HEK293 (cell line): ENCODE measurements at regions not wholly inside any gene's neighbourhood (a gene's known extent, or its start where the extent isn't known, plus 50 kb on each side); places are given as distances from the start of the nearest gene placed in this dataset.

ENCODE experiments used
- CTCF ChIA-PET: fragments of 350-600 bp; formaldehyde crosslinking; extraction: SDS; loops from one replicate; lab custom pipeline; 2021; ENCODE audit warnings: antibody characterized with exemption; lab: Yijun Ruan, JAX
- POLR2A ChIA-PET: fragments of 300-600 bp; formaldehyde crosslinking; extraction: SDS; loops from one replicate; lab custom pipeline; 2020; ENCODE audit warnings: antibody characterized with exemption, inconsistent platforms; lab: Yijun Ruan, JAX
- H3K27ac ChIP-seq: fragments of 200-500 bp; sonication (Bioruptor generic); 2 replicates; pipeline ENCODE4 v1.5.1; 2014; ENCODE audit warnings: low read depth, low read length, control low read depth, inconsistent platforms; ENCODE audit errors: extremely low read depth
- H3K36me3 ChIP-seq, 2 experiments: fragments of 200-500 bp in 1 of 2; sonication (Bioruptor generic) in 1 of 2; 1 replicate in 1 of 2; 2 replicates in 1 of 2; pipeline ENCODE4 v1.5.1; 2014 to 2017; ENCODE audit warnings: inconsistent platforms in 2 of 2, low read length in 2 of 2; ENCODE audit not compliant: control insufficient read depth in 2 of 2, insufficient read depth in 1 of 2
- H3K4me1 ChIP-seq: fragments of 200-500 bp; sonication (Bioruptor generic); 2 replicates; pipeline ENCODE4 v1.5.1; 2014; ENCODE audit warnings: mild to moderate bottlenecking, low read length, inconsistent platforms; ENCODE audit not compliant: control insufficient read depth, insufficient read depth
- H3K4me3 ChIP-seq: 2 replicates; pipeline ENCODE4 v1.5.1; 2011; ENCODE audit warnings: low read depth, mild to moderate bottlenecking, control low read depth, low read length, moderate library complexity
- H3K9me3 ChIP-seq: fragments of 200-500 bp; sonication (Bioruptor generic); 2 replicates; pipeline ENCODE4 v1.5.1; 2014; ENCODE audit warnings: low read depth, low read length, inconsistent platforms; ENCODE audit not compliant: control insufficient read depth, insufficient read depth
- EGR2 ChIP-seq: fragments of 450-650 bp; formaldehyde crosslinking; IDR thresholded peaks from 2 replicates; pipeline ENCODE4 v1.5.1; 2016; ENCODE audit warnings: low read depth, missing biosample characterization, missing genetic modification characterization
- MZF1 ChIP-seq: fragments of 450-650 bp; formaldehyde crosslinking; IDR thresholded peaks from 2 replicates; pipeline ENCODE4 v1.5.1; 2017; ENCODE audit warnings: missing biosample characterization, missing genetic modification characterization, borderline replicate concordance
- SETDB1 ChIP-seq: IDR thresholded peaks from one replicate; pipeline ENCODE4 v1.6.1; 2017; ENCODE audit warnings: mild to moderate bottlenecking, low read length, moderate library complexity, mixed read lengths; ENCODE audit not compliant: insufficient read length
- ZBTB1 ChIP-seq: fragments of 450-650 bp; formaldehyde crosslinking; IDR thresholded peaks from 2 replicates; pipeline ENCODE4 v1.5.1; 2016; ENCODE audit warnings: missing biosample characterization, missing genetic modification characterization
- ZEB2 ChIP-seq: fragments of 450-650 bp; formaldehyde crosslinking; IDR thresholded peaks from 2 replicates; pipeline ENCODE4 v1.5.1; 2016; ENCODE audit warnings: missing biosample characterization, missing genetic modification characterization
- ZNF133 ChIP-seq: fragments of 450-650 bp; formaldehyde crosslinking; IDR thresholded peaks from 2 replicates; pipeline ENCODE4 v1.5.1; 2016; ENCODE audit warnings: missing biosample characterization, missing genetic modification characterization
- ZNF157 ChIP-seq: fragments of 450-650 bp; formaldehyde crosslinking; IDR thresholded peaks from 2 replicates; pipeline ENCODE4 v1.5.1; 2016; ENCODE audit warnings: missing biosample characterization, missing genetic modification characterization
- ZNF175 ChIP-seq: fragments of 450-650 bp; formaldehyde crosslinking; IDR thresholded peaks from 2 replicates; pipeline ENCODE4 v1.5.1; 2016; ENCODE audit warnings: missing biosample characterization, missing genetic modification characterization
- ZNF266 ChIP-seq: fragments of 450-650 bp; formaldehyde crosslinking; IDR thresholded peaks from 2 replicates; pipeline ENCODE4 v1.5.1; 2016; ENCODE audit warnings: missing biosample characterization, missing genetic modification characterization, low read depth
- ZNF311 ChIP-seq: fragments of 450-650 bp; formaldehyde crosslinking; IDR thresholded peaks from 2 replicates; pipeline ENCODE4 v1.5.1; 2017; ENCODE audit warnings: missing biosample characterization, missing genetic modification characterization, borderline replicate concordance
- ZNF37A ChIP-seq: fragments of 450-650 bp; IDR thresholded peaks from 2 replicates; pipeline ENCODE4 v1.5.1; 2018; ENCODE audit warnings: missing biosample characterization, missing genetic modification characterization
- ZNF560 ChIP-seq: fragments of 450-650 bp; formaldehyde crosslinking; IDR thresholded peaks from 2 replicates; pipeline ENCODE4 v1.5.1; 2017; ENCODE audit warnings: missing biosample characterization, missing genetic modification characterization, borderline replicate concordance
- ZNF664 ChIP-seq: fragments of 450-650 bp; formaldehyde crosslinking; IDR thresholded peaks from 2 replicates; pipeline ENCODE4 v1.5.1; 2016; ENCODE audit warnings: missing biosample characterization, missing genetic modification characterization
- ZNF843 ChIP-seq: fragments of 450-650 bp; formaldehyde crosslinking; IDR thresholded peaks from 2 replicates; pipeline ENCODE4 v1.5.1; 2016; ENCODE audit warnings: missing biosample characterization, missing genetic modification characterization
- ZSCAN30 ChIP-seq: fragments of 450-650 bp; IDR thresholded peaks from 2 replicates; pipeline ENCODE4 v1.5.1; 2018; ENCODE audit warnings: missing biosample characterization, mild to moderate bottlenecking, missing genetic modification characterization, moderate library complexity
- TF ChIP-seq, protein P1 (sequence below): fragments of 450-650 bp; formaldehyde crosslinking; IDR thresholded peaks from 2 replicates; pipeline ENCODE4 v1.5.1; 2016; ENCODE audit warnings: missing biosample characterization, missing genetic modification characterization
- TF ChIP-seq, protein P2 (sequence below): fragments of 450-650 bp; IDR thresholded peaks from 2 replicates; pipeline ENCODE4 v1.5.1; 2018; ENCODE audit warnings: missing biosample characterization, missing genetic modification characterization
- TF ChIP-seq, protein P3 (sequence below): fragments of 450-650 bp; formaldehyde crosslinking; IDR thresholded peaks from 2 replicates; pipeline ENCODE4 v1.5.0; 2017; ENCODE audit warnings: missing biosample characterization, missing genetic modification characterization, borderline replicate concordance
- TF ChIP-seq, protein P4 (sequence below): fragments of 450-650 bp; formaldehyde crosslinking; IDR thresholded peaks from 2 replicates; pipeline ENCODE4; 2016; ENCODE audit warnings: missing biosample characterization, missing genetic modification characterization
- TF ChIP-seq, protein P5 (sequence below): IDR thresholded peaks from 2 replicates; pipeline ENCODE4 v1.6.1; 2011; ENCODE audit warnings: mild to moderate bottlenecking, low read depth, low read length, borderline replicate concordance
- TF ChIP-seq, protein P6 (sequence below): fragments of 450-650 bp; formaldehyde crosslinking; IDR thresholded peaks from 2 replicates; pipeline ENCODE4 v1.5.1; 2016; ENCODE audit warnings: missing biosample characterization, missing genetic modification characterization

DNA sequence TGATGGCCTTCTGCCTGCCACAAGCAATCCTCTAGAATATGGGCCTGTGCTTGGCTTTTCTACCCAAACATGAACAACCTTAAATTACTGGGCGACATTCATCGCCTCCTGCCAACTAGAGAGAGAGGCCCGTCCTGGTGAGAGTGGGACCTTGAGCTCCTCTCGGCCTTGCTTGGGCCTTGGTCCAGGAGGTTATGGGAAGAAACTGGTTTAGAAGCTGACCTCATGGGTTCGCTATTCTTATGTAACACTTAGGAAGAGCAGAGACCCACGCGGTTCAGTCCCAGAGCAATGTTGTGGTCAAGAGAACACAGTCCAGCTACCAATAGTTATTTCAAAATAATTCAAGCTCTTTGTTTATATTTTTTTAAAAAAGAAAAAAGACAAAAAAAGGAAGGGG lies 176.3 kb upstream of the ZNF32 start:
- H3K4me1 ChIP-seq, result no peaks in the 10 kb centered on the region
- no peaks in the 10 kb centered on the region for H3K9me3 ChIP-seq
- TF ChIP-seq ZEB2 (tag by site-specific recombination) (no peak), ZNF133 (tag by site-specific recombination) (no peak), ZNF37A (tag by site-specific recombination) (no peak), ZNF664 (tag by site-specific recombination) (no peak), ZNF175 (no peak), EGR2 (tag by site-specific recombination) (no peak), ZSCAN30 (tag by site-specific recombination) (no peak), ZNF266 (tag by site-specific recombination) (no peak), SETDB1 (no peak), ZNF560 (tag by site-specific recombination) (no peak), ZBTB1 (tag by site-specific recombination) (no peak)
- TF ChIP-seq, protein P1, sequence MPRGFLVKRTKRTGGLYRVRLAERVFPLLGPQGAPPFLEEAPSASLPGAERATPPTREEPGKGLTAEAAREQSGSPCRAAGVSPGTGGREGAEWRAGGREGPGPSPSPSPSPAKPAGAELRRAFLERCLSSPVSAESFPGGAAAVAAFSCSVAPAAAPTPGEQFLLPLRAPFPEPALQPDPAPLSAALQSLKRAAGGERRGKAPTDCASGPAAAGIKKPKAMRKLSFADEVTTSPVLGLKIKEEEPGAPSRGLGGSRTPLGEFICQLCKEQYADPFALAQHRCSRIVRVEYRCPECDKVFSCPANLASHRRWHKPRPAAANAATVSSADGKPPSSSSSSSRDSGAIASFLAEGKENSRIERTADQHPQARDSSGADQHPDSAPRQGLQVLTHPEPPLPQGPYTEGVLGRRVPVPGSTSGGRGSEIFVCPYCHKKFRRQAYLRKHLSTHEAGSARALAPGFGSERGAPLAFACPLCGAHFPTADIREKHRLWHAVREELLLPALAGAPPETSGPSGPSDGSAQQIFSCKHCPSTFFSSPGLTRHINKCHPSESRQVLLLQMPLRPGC (tag by site-specific recombination), result no peak
- TF ChIP-seq, protein P2, sequence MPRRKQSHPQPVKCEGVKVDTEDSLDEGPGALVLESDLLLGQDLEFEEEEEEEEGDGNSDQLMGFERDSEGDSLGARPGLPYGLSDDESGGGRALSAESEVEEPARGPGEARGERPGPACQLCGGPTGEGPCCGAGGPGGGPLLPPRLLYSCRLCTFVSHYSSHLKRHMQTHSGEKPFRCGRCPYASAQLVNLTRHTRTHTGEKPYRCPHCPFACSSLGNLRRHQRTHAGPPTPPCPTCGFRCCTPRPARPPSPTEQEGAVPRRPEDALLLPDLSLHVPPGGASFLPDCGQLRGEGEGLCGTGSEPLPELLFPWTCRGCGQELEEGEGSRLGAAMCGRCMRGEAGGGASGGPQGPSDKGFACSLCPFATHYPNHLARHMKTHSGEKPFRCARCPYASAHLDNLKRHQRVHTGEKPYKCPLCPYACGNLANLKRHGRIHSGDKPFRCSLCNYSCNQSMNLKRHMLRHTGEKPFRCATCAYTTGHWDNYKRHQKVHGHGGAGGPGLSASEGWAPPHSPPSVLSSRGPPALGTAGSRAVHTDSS (tag by site-specific recombination), result no peak
- TF ChIP-seq, protein P3, sequence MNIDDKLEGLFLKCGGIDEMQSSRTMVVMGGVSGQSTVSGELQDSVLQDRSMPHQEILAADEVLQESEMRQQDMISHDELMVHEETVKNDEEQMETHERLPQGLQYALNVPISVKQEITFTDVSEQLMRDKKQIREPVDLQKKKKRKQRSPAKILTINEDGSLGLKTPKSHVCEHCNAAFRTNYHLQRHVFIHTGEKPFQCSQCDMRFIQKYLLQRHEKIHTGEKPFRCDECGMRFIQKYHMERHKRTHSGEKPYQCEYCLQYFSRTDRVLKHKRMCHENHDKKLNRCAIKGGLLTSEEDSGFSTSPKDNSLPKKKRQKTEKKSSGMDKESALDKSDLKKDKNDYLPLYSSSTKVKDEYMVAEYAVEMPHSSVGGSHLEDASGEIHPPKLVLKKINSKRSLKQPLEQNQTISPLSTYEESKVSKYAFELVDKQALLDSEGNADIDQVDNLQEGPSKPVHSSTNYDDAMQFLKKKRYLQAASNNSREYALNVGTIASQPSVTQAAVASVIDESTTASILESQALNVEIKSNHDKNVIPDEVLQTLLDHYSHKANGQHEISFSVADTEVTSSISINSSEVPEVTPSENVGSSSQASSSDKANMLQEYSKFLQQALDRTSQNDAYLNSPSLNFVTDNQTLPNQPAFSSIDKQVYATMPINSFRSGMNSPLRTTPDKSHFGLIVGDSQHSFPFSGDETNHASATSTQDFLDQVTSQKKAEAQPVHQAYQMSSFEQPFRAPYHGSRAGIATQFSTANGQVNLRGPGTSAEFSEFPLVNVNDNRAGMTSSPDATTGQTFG (tag by site-specific recombination), result no peak
- TF ChIP-seq, protein P4, sequence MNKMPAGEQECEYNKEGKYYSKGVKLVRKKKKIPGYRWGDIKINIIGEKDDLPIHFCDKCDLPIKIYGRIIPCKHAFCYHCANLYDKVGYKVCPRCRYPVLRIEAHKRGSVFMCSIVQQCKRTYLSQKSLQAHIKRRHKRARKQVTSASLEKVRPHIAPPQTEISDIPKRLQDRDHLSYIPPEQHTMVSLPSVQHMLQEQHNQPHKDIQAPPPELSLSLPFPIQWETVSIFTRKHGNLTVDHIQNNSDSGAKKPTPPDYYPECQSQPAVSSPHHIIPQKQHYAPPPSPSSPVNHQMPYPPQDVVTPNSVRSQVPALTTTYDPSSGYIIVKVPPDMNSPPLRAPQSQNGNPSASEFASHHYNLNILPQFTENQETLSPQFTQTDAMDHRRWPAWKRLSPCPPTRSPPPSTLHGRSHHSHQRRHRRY (tag by site-specific recombination), result no peak
- TF ChIP-seq, all 188 proteins: peak for 0
- ChIA-PET CTCF (no interaction called here), POLR2A (no interaction called here)
- H3K27ac ChIP-seq, result no peak overlapping the region
- H3K36me3 ChIP-seq, result no peaks in the 10 kb centered on the region
- H3K4me3 ChIP-seq, result no peak overlapping the region

DNA sequence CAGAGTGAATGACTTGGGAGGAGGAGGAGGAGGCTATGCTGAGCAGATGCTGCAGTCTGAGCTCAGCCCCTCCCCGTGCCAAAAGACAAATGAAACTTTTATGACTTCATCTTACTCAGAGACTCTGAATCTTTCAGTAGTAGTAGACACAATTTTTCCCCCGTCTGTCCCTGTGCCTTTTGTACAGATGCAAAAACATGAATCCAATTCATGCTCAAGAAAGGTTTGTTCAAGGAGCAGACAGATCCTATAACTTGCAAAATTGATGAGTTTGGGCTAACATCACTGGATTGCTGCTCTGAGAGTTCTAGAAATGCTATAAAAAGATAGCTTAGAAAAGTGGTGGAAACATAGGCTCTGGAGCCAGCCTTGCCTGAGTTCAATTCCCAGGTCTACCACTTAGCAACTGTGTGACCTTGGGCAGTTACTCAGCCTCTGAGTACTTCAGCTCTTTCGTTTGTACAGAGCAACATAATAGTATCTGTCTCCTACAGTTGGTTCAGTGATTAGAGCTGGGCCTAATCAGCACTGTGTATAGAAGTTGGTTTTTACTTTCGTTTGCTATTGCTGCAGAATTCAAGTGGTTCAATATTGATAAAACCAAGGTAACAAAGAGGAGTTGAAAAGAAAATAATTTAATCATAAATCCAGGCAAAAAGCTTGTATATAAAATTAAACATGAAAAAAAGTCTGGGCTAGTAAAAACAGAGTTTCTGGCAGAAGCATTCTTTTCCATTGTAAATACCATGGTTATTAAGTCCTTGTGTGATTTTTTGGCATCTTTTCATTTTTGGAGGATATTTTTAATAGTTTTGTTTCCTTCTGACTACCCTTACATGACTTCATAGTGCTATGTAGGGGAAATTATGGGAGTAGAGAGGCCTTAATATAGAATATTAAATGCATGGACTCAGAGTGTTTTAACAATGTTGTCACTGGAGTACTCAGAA lies 174.2 kb upstream of the ZNF32 start:
- TF ChIP-seq ZNF843 (no peak), ZNF311 (tag by site-specific recombination) (no peak), MZF1 (no peak), ZNF157 (tag by site-specific recombination) (no peak)
- TF ChIP-seq, protein P5, sequence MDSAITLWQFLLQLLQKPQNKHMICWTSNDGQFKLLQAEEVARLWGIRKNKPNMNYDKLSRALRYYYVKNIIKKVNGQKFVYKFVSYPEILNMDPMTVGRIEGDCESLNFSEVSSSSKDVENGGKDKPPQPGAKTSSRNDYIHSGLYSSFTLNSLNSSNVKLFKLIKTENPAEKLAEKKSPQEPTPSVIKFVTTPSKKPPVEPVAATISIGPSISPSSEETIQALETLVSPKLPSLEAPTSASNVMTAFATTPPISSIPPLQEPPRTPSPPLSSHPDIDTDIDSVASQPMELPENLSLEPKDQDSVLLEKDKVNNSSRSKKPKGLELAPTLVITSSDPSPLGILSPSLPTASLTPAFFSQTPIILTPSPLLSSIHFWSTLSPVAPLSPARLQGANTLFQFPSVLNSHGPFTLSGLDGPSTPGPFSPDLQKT, result no peak
- TF ChIP-seq, protein P6, sequence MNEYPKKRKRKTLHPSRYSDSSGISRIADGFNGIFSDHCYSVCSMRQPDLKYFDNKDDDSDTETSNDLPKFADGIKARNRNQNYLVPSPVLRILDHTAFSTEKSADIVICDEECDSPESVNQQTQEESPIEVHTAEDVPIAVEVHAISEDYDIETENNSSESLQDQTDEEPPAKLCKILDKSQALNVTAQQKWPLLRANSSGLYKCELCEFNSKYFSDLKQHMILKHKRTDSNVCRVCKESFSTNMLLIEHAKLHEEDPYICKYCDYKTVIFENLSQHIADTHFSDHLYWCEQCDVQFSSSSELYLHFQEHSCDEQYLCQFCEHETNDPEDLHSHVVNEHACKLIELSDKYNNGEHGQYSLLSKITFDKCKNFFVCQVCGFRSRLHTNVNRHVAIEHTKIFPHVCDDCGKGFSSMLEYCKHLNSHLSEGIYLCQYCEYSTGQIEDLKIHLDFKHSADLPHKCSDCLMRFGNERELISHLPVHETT (tag by site-specific recombination), result no peak
- Histone ChIP-seq H3K4me3 (no peak overlapping the region), H3K36me3 (no peaks in the 10 kb centered on the region), H3K27ac (no peak overlapping the region), H3K9me3 (no peaks in the 10 kb centered on the region), H3K4me1 (no peaks in the 10 kb centered on the region)
- ChIA-PET POLR2A (no interaction called here), CTCF (no interaction called here)
